HG03558 (cell line): ENCODE measurements at regions not wholly inside any gene's neighbourhood (a gene's known extent, or its start where the extent isn't known, plus 50 kb on each side); places are given as distances from the start of the nearest gene placed in this dataset.

Experiments
- ATAC-seq: cut with Tn5 transposase; IDR thresholded peaks from one replicate; pipeline ENCODE4 v1.9.1; 2021; ENCODE audit warnings: moderate number of reproducible peaks; ENCODE audit not compliant: unreplicated experiment; ENCODE audit errors: extremely low read depth

DNA sequence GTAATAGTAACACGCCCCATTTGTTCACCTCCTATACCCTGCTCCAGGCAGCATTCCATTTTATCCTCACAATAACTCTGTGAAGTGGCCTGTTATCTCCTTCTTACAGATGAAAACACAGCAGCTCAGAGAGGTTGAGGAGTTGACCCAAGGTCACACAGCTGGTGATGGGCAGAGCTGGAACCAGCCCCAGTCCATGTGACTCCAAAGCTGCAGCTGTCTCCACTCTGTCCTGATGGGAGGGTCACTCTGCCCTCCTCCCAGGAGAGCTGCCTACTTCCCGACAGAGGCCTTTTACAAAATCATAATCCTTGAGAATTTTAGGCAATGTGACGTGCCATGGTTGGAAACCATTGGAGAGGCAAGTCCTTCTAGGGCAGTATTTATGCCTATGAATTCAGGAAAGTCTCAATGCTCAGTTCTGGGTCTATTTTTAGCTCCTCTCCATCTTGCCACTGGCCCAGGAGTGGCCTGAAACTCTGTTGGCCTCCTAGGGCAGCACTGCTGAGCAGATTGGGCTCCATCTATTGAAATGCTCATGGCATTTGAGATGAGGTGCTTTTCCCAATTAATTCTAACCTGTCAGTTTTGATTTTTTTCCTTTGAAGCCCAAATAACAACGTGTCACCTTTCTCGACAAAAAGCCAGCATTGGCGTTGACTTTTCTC is 50.1 kb upstream of the KCNK12 start:
- no peak for ATAC-seq
